BLaER1 treated with 17β-estradiol and CSF1 and Interleukin-3, amounts not matched to agents 10 nM and 100 nM (cell line): ENCODE measurements at regions not wholly inside any gene's neighbourhood (a gene's known extent, or its start where the extent isn't known, plus 50 kb on each side); places are given as distances from the start of the nearest gene placed in this dataset.

Experiments
- H3K27ac ChIP-seq, 11 experiments: shearing (Covaris generic); formaldehyde crosslinking; 2 replicates each; pipeline ENCODE4 v1.8.1; 2022
- H3K27me3 ChIP-seq, 11 experiments: shearing (Covaris generic); formaldehyde crosslinking; 2 replicates each; pipeline ENCODE4 v1.8.1; 2022
- H3K36me3 ChIP-seq, 11 experiments: shearing (Covaris generic); formaldehyde crosslinking; 2 replicates each; pipeline ENCODE4 v1.8.1; 2022
- H3K4me1 ChIP-seq, 10 experiments: shearing (Covaris generic); formaldehyde crosslinking; 2 replicates each; pipeline ENCODE4 v1.8.1; 2022
- H3K4me2 ChIP-seq, 11 experiments: shearing (Covaris generic); formaldehyde crosslinking; 2 replicates each; pipeline ENCODE4 v1.8.1; 2022
- H3K4me3 ChIP-seq, 10 experiments: shearing (Covaris generic); formaldehyde crosslinking; 2 replicates each; pipeline ENCODE4 v1.8.1; 2022
- H3K9ac ChIP-seq, 11 experiments: shearing (Covaris generic); formaldehyde crosslinking; 2 replicates each; pipeline ENCODE4 v1.8.1; 2022
- H3K9me3 ChIP-seq, 11 experiments: shearing (Covaris generic); formaldehyde crosslinking; replicated peaks in 1 of 11; 2 replicates each; pipeline ENCODE4 v1.8.1; 2022
- H4K20me1 ChIP-seq, 11 experiments: shearing (Covaris generic); formaldehyde crosslinking; 2 replicates each; pipeline ENCODE4 v1.8.1; 2022
- Cebpa-rat ChIP-seq, 11 experiments: shearing (Covaris generic); IDR thresholded peaks; 2 replicates each; pipeline ENCODE4 v1.8.1; 2022

DNA sequence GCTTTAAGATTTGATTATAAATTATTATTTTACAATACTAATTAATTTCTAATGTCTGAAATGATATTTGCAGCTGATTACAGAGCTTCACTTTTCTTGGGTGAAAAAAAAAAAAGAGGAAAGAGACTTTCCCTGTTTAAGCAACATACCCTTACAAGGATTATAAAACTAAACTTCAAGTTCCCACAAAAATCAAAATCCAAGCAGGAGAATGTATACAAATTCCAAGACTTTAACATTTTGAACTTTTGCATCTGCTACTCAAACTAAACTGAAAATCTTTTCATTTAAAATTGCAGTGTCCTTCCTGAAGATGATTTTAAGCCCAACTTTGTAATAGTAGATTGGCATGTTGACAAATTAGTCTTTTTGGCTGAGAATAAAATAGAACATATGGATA, 742.4 kb upstream of the INTU start:
- H3K9ac ChIP-seq, result no peak overlapping the region
- no peak overlapping the region for H3K4me3 ChIP-seq
- H3K4me2 ChIP-seq, result no peak overlapping the region
- no peak for TF ChIP-seq Cebpa-rat (IDR thresholded peaks at IDR 0.05)
- H3K4me1 ChIP-seq, result no peaks in the 10 kb centered on the region
- no peaks in the 10 kb centered on the region for H4K20me1 ChIP-seq
- H3K27me3 ChIP-seq, result no peaks in the 10 kb centered on the region
- H3K9me3 ChIP-seq, result no peaks in the 10 kb centered on the region
- no peak overlapping the region for H3K27ac ChIP-seq
- H3K36me3 ChIP-seq, result no peaks in the 10 kb centered on the region

DNA sequence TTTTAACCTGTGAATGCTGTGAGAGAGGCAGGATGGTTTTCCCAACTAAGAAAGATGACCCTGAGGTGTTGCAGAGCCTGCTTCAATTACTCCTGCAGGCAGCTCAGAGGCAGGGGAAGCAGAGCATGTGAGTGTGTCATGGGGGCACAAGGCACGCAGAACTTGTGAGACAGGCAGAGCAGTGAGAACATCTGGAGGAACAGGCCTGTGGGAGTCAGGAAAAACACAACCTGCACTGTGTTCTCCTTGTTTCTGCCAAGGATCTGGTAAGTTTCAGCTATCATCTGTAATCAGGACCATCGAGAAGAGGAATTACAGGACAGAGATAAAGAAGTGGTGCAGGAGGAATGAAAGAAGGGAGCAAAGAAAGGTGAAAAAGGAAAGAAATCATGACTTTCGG, 741.8 kb upstream of the INTU start:
- H3K36me3 ChIP-seq, result no peaks in the 10 kb centered on the region
- no peak overlapping the region for H3K4me2 ChIP-seq
- H3K27ac ChIP-seq, result no peak overlapping the region
- H3K9ac ChIP-seq, result no peak overlapping the region
- no peak overlapping the region for H3K4me3 ChIP-seq
- H3K27me3 ChIP-seq, result no peaks in the 10 kb centered on the region
- no peaks in the 10 kb centered on the region for H4K20me1 ChIP-seq
- TF ChIP-seq Cebpa-rat (IDR thresholded peaks at IDR 0.05), result no peak
- no peaks in the 10 kb centered on the region for H3K4me1 ChIP-seq
- peaks cover 0 to 5% (median 2%) of the 10 kb centered on the region in 11 experiments; a peak in 10 of 22 replicates for H3K9me3 ChIP-seq

DNA sequence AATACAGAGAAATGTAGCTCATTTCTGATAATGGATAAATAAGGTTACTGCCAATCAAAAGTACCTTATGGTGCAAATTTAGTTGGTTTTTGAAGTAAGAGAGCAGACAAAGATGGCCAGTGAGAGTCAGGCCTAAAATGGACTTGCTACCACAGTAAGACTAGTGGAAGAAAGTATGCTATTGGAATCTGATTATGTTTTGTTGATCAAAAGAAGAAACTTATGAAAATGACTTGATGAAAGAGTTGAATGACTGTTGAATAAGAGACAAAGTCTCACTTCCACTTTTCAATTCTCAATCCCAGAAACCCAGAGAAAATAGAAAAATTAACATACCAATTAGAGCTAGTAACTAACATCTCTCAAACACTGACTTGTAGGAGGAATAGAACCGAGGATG, 737.8 kb upstream of the INTU start:
- no peak for TF ChIP-seq Cebpa-rat (IDR thresholded peaks at IDR 0.05)
- H3K9me3 ChIP-seq, result peaks cover 14 to 31% (median 24%) of the 10 kb centered on the region in 11 experiments
- H3K4me3 ChIP-seq, result no peak overlapping the region
- no peaks in the 10 kb centered on the region for H3K27me3 ChIP-seq
- no peak overlapping the region for H3K27ac ChIP-seq
- H3K4me1 ChIP-seq, result no peaks in the 10 kb centered on the region
- no peak overlapping the region for H3K4me2 ChIP-seq
- no peaks in the 10 kb centered on the region for H3K36me3 ChIP-seq
- H4K20me1 ChIP-seq, result no peaks in the 10 kb centered on the region
- no peak overlapping the region for H3K9ac ChIP-seq

DNA sequence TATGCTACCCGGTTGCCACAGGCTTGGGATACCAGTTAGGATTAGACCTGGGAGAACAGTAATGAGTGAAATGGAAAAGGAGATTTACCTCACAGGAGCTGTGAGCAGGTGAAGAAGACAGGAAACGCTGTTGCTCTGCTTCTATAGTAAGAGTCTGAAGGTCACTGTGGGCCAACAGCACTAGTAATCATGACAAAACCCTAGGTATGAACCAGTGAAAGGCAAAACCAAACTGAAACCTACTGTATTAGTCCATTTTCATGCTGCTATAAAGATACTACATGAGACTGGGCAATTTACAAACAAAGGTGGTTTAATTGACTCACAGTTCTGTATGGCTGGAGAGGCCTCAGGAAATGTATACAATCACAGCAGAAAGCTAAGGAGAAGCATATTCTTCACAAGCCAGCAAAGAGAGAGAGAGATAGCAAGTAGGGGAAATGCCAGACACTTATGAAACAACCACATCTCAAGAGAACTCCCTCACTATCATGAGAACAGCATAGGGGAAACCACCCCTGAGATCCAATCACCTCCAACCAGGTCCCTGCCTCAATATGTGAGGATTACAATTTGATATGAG, 736.7 kb upstream of the INTU start:
- Histone ChIP-seq H4K20me1 (no peaks in the 10 kb centered on the region), H3K4me2 (no peak overlapping the region), H3K4me1 (no peaks in the 10 kb centered on the region), H3K27ac (no peak overlapping the region), H3K9ac (no peak overlapping the region), H3K4me3 (no peak overlapping the region), H3K36me3 (no peaks in the 10 kb centered on the region), H3K9me3 (peaks cover 14 to 31% (median 24%) of the 10 kb centered on the region in 11 experiments), H3K27me3 (no peaks in the 10 kb centered on the region)
- TF ChIP-seq Cebpa-rat (IDR thresholded peaks at IDR 0.05), result no peak

DNA sequence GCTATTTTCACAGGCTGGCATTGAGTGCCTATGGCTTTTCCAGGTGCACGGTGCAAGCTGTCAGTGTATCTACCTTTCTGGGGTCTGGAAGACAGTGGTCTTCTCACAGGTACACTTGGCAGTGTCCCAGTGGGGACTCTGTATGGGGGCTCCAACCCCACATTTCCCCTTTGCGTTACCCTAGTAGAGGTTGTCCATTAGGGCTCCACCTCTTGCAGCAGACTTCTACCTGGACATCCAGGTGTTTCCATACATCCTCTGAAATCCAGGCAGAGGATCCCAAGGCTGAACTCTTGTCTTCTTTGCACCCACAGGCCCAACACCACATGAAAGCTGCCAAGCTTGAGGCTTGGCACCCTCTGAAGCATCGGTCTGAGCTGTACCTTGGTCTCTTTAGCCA, 735.7 kb upstream of the INTU start:
- Histone ChIP-seq H3K27ac (no peak overlapping the region), H3K4me3 (no peak overlapping the region), H3K4me1 (no peaks in the 10 kb centered on the region), H3K9ac (no peak overlapping the region), H3K9me3 (peaks cover 14 to 31% (median 24%) of the 10 kb centered on the region in 11 experiments), H3K27me3 (no peaks in the 10 kb centered on the region), H4K20me1 (no peaks in the 10 kb centered on the region), H3K36me3 (no peaks in the 10 kb centered on the region), H3K4me2 (no peak overlapping the region)
- TF ChIP-seq Cebpa-rat (IDR thresholded peaks at IDR 0.05), result no peak

DNA sequence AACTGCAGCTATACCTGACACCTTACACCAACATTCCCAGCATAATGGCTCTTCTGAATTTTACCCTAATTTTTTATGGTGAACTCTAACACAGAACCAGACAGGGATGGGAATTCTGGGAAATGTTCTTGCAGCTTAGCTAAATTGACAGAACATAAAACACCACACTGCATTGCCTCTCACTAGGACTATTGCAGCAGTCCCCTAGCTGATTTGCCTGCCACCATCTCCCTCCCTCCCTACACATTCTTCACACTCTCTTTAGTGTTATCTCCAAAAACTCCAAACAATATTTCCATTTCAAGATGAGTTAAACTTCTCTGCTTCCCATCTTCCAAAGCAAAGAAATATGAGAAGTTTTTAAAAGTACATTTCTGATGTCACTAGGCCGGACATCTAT, 733.9 kb upstream of the INTU start:
- Histone ChIP-seq H3K9ac (no peak overlapping the region), H3K4me3 (no peak overlapping the region), H3K9me3 (peaks cover 14 to 31% (median 24%) of the 10 kb centered on the region in 11 experiments), H4K20me1 (no peaks in the 10 kb centered on the region), H3K36me3 (no peaks in the 10 kb centered on the region), H3K27me3 (no peaks in the 10 kb centered on the region), H3K4me1 (no peaks in the 10 kb centered on the region), H3K4me2 (no peak overlapping the region), H3K27ac (no peak overlapping the region)
- TF ChIP-seq Cebpa-rat (IDR thresholded peaks at IDR 0.05), result no peak

DNA sequence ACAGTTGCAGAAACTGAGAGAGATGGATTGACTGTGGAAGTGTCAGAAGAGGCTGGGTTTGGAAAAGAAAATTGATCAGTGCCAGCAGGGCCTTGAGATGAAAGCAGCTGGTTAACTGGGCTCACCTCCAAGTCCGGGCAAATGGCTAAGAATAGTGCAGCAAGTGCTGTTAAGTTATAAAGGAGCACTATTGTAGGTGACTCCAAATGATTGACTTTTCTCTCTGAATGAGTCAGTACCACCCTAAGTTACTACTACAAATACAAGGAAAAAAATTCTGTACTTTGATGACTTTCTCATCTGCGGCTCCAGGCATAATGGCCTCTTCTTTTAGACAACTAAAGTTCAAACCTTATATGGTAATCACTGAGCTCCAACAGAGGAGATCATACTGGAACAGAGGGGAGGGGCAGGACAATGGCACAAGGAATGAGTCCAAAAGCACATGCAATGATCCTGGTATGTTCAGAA, 733.4 kb upstream of the INTU start:
- H4K20me1 ChIP-seq, result no peaks in the 10 kb centered on the region
- no peaks in the 10 kb centered on the region for H3K4me1 ChIP-seq
- no peak overlapping the region for H3K4me3 ChIP-seq
- no peaks in the 10 kb centered on the region for H3K36me3 ChIP-seq
- no peak overlapping the region for H3K9ac ChIP-seq
- no peak overlapping the region for H3K4me2 ChIP-seq
- H3K27me3 ChIP-seq, result no peaks in the 10 kb centered on the region
- H3K27ac ChIP-seq, result no peak overlapping the region
- no peak for TF ChIP-seq Cebpa-rat (IDR thresholded peaks at IDR 0.05)
- H3K9me3 ChIP-seq, result peaks cover 14 to 31% (median 24%) of the 10 kb centered on the region in 11 experiments

DNA sequence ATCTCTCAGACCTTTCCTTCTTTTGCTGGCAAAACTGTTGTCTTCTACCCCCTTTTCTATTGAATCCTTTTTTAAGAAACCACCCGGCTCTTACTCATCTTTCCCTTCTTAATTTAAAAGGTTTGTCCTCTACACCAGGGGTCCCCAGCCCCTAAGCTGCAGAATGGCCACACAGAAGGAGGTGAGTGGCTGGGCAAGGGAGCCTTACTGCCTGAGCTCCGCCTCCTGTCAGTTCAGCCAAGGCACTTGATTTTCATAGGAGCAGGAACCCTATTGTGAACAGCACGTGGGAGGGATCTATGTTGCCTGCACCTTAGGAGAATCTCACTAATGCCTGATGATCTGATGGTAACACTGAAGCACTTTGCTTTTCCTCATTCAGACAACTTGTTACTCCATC, 726.3 kb upstream of the INTU start:
- no peaks in the 10 kb centered on the region for H3K4me1 ChIP-seq
- no peaks in the 10 kb centered on the region for H3K36me3 ChIP-seq
- no peaks in the 10 kb centered on the region for H3K27me3 ChIP-seq
- no peaks in the 10 kb centered on the region for H3K9me3 ChIP-seq
- H3K4me2 ChIP-seq, result no peak overlapping the region
- no peak overlapping the region for H3K4me3 ChIP-seq
- no peak overlapping the region for H3K27ac ChIP-seq
- no peak overlapping the region for H3K9ac ChIP-seq
- TF ChIP-seq Cebpa-rat (IDR thresholded peaks at IDR 0.05), result no peak
- no peaks in the 10 kb centered on the region for H4K20me1 ChIP-seq

DNA sequence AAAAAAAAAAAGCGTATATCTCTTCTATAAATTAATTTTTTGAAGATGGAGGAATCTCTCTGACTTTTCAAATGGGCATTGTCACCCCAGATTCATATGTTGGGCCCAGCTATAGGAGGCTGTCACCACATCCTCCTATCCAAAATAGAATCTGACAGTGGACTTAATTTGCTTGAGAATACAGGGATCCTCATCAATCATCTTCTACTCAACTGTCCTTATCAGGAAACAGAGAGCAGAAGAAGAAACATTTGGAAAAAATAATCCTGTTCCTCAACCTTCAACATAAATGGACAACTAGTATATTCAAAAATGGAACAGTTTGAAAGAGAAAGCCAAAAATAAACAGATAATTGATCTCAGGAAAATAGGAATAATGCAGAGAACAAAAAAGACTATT, 725.4 kb upstream of the INTU start:
- Histone ChIP-seq H3K27me3 (no peaks in the 10 kb centered on the region), H3K9ac (no peak overlapping the region), H3K4me2 (no peak overlapping the region), H3K4me3 (no peak overlapping the region), H3K36me3 (no peaks in the 10 kb centered on the region), H4K20me1 (no peaks in the 10 kb centered on the region), H3K27ac (no peak overlapping the region), H3K4me1 (no peaks in the 10 kb centered on the region), H3K9me3 (no peaks in the 10 kb centered on the region)
- no peak for TF ChIP-seq Cebpa-rat (IDR thresholded peaks at IDR 0.05)

DNA sequence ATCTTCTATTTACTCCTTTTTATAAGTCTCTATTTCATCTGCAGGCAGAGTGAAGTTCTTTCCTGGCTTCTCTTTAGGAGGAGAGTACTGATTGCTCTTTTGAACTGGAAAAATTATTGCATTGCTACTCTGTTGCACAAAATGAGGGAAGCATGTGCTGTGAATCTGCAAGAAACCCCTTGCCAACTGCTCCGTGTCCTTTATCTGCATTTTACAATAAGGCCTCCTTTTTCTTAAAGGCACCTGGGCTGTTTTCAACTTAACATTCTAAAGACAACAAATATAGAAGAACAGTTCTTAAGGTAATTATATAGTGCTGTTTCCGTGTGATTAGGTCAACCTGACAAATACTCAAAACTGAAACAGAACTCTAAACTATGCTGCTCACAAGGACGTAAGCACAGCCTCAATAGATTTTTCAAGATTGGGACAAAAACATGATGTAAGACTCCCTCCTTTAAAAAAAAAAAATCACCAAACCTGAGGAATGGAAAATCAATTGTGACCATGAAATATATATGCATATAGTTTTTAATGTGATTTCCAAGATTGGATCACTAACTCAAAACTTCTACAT, 716.6 kb upstream of the INTU start:
- Histone ChIP-seq H3K4me1 (no peaks in the 10 kb centered on the region), H3K27ac (no peak overlapping the region), H3K4me2 (no peak overlapping the region), H4K20me1 (no peaks in the 10 kb centered on the region), H3K9ac (no peak overlapping the region), H3K9me3 (no peaks in the 10 kb centered on the region), H3K4me3 (no peak overlapping the region), H3K27me3 (no peaks in the 10 kb centered on the region), H3K36me3 (no peaks in the 10 kb centered on the region)
- TF ChIP-seq Cebpa-rat (IDR thresholded peaks at IDR 0.05), result no peak
